Stimulated activated CD8-positive, alpha-beta memory T cell treated with anti-CD3 and anti-CD28 coated beads, Interleukin-12 subunit alpha, Interleukin-12 subunit beta, amount 100 ng/mL, for 24 hours (primary cell): ENCODE measurements at regions not wholly inside any gene's neighbourhood (a gene's known extent, or its start where the extent isn't known, plus 50 kb on each side); places are given as distances from the start of the nearest gene placed in this dataset.

Source experiments
- DNase-seq: peaks from one replicate; pipeline ENCODE4 v3.0.0-alpha.2; 2020; ENCODE audit errors: extremely low read depth

DNA sequence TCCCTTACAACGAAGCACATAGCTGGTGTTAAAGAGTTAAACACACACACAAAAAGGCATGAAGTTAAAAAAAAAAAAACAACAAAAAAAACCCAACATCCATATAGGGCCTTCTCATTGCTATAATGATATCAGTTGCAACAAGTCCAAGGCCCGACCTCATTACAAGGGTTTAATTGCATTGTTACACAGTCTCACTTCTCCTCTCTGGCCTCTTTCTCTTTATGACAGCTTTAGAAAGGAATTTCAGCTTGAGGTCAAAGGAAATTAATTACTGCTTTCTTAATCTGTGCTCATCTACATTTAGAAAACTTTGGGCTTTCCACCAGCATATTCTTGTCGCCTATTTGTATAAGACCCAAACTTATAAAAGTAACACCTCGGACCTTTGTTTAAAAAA, 342.1 kb downstream of the NR2F2 start:
- DNase-seq = no peak

- no peak for DNase-seq
These were observed 347.9 kb downstream of the NR2F2 start for GRCh38 chr15:96678386-96678785.

GRCh38 chr15:96687388-96688107, 357.0 kb downstream of the NR2F2 start:
- DNase-seq = no peak

DNA sequence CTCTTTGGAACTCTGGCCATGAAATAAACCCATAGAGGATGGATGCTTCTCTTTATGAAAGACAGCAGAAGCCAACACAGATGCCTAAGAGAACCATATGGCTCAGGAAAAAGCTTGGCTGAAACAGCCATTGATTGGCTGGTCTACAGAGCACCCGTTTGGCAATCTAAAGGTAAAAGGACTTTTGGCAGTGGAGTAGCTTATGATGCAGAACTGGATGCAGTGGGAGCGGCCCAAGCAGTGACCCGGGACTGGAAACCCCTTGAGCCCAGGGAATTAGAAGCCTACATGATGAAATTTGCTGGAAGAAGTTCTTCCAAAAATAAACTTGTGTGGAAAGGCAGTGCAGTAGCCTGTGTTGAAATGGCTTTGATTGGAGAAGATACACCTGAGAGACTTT, 360.2 kb downstream of the NR2F2 start:
- no peak for DNase-seq

DNA sequence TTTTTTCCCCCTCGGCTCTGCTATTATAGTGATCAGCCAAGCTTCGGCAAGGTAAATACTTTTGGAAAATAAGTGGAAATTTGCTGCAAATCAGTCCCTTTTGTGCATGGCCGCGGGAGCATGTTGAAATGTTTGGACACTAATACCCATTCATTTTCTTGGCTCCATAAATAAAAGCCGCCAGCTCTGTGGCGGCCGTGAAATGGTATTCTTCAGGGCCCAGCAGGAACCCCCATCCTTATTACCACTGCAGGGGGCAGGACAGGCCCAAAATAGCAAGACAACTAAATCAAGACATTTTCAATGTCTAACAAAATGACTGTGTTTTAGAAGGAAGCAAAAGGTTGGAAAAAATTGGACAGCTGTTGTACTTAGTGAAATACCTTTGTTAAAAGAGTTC, 362.3 kb downstream of the NR2F2 start:
- DNase-seq = no peak

DNA sequence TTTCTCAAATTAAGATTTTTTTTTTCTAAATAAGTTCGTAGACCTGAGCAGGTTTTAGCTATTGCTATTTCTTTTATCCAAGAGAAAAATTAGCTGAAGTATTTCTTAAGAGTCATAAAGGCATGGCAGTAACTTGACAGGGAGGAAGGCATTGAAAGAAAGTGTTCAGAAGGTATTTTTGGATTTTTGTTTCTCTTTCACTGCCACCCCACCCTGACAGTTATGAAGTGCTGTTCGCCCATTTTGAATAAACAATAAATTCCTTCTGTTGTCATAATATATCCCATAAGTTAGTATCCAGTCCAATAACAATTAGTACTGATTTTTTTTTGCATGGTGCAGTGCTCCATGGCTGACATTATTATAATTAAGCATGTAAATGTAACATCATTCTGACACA, 363.0 kb downstream of the NR2F2 start:
- no peak for DNase-seq

DNA sequence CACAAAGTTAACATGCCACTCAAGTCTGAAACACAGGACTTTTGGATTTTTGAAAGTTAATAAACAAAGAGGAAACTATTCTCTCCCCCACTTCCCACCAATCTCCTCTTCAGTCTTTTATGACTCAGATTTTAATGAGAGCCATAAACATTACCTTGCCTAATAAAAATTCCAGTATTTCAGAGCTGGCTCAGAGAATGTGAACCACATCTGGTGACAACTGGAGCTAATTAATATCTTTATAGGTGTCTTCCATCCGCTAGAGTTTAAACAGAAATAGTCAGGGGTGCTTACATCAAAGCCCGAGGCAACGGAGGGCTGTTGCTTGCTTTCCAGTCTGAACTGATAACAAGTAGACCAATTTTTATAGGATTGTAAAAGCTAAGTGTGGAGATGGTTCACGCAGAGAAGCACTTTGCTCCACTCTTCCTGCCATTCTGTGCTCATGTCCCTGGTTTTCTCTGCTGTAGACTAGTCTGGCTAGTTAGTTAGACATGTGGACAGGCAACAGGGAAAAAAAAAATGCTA, 363.6 kb downstream of the NR2F2 start:
- DNase-seq = no peak

DNA sequence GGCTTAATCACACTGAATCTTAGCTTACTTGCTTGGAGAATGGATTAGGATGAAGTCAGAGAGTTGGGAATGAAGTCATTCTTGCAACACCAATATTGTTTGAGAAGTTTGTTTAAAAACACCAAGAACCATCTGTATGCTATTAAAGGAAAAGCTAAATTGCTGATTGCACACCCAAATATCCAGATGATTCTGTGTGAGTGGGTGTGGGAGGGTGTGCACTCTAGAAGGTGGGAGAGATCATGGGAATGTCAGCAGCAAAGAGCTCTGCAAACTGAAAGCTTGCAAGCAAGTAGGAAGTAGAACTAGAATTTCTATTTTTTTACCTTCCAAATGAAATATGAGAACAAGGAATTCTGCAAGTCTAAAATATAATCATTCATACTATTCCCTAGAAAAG, 364.9 kb downstream of the NR2F2 start:
- no peak for DNase-seq

- no peak for DNase-seq
These were observed 369.4 kb downstream of the NR2F2 start for GRCh38 chr15:96699871-96700401.

- no peak for DNase-seq
These were observed 370.1 kb downstream of the NR2F2 start for GRCh38 chr15:96700555-96700954.

GRCh38 chr15:96701443-96701842, 370.9 kb downstream of the NR2F2 start:
- DNase-seq = no peak

DNA sequence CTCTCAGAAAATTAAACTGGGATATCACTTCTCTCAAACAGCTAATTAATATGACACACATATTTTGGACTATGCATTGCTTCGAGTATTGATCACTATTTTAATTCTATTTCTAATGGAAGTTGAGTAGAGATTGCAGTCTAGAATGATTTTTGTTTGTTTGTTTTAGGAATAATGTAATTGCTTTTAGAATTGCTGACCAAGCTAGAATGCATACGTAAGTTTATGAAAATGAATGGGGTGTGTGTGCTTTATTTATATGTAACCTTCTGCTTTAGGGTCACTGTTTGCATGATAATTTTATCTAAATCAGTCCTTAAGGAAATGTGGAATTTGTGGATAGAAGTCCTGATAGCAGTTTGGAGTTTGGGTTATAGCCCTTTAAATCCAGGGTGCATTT, 371.4 kb downstream of the NR2F2 start:
- DNase-seq = no peak

GRCh38 chr15:96702589-96702988, 372.1 kb downstream of the NR2F2 start:
- no peak for DNase-seq

GRCh38 chr15:96703091-96703490, 372.6 kb downstream of the NR2F2 start:
- no peak for DNase-seq

- DNase-seq = no peak
These were observed 373.5 kb downstream of the NR2F2 start for GRCh38 chr15:96703794-96704550.

- DNase-seq = no peak
These were observed 385.6 kb downstream of the NR2F2 start for GRCh38 chr15:96716075-96716474.

DNA sequence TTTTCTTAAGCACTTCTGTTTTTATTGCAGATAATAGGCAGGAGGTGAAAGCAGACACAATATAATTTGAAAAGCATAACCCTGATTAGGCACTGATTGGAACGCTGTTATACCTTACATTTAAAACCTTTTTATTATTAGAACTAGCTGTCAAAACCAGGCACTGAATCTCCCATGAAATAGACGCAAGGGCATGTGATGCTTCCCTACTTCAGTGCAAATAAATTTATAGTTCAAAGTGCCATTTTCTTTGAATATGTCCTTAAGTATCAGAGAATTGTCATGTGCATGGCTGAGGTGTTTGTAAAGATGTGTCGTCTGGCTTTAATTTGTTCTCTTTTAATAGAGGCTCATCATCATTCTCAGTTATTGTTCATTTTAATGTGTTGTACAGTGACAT, 386.0 kb downstream of the NR2F2 start:
- DNase-seq = no peak

- DNase-seq = no peak
These were observed 389.8 kb downstream of the NR2F2 start for GRCh38 chr15:96720251-96720650.

- DNase-seq = no peak
These were observed 390.2 kb downstream of the NR2F2 start for GRCh38 chr15:96720656-96721055.

DNA sequence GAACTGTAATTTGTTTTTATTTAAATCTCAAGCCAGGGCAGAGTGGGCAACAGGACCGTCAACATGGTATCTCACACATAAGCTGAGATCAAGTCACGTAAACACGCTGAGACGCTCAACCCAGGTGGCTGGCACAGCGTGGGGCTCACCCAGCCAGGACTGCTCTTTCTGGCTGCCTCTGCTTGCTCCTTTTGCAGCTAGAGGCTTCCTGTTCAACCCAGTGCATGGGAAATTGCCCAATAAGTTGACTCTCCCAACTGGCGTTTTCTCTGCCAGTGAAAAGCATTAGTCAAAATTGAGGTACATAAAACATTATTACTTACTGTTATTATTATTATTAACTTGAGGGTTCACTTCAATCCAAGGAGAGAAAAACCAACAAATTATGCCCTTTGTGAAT, 398.1 kb downstream of the NR2F2 start:
- no peak for DNase-seq

DNA sequence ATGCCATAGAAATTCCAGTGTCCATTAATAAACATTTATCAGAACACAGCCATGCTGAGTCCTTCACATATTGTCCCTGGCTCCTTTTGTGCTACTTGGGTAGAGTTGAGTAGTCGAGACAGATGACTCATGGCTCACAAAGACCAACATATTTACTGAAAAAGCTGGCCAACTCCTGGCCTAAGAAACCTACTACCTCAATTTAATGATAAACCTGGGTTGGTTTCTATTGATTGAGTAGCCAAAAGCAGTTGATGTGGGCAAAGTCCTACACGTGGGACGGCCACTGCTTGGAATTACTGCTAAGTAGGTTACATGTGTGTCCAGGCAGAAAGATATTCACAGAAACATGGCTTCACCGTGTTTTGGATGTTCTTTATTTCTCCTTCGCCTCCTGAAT, 402.2 kb downstream of the NR2F2 start:
- DNase-seq = no peak

GRCh38 chr15:96733721-96734120, 403.2 kb downstream of the NR2F2 start:
- no peak for DNase-seq

- no peak for DNase-seq
These were observed 405.2 kb downstream of the NR2F2 start for GRCh38 chr15:96735632-96736240.
